Heart left ventricle (tissue), 16 donors: ENCODE measurements at regions not wholly inside any gene's neighbourhood (a gene's known extent, or its start where the extent isn't known, plus 50 kb on each side); places are given as distances from the start of the nearest gene placed in this dataset.

Experiments used
- ATAC-seq, 4 donors: fragments of 200-7000 bp; cut with Tn5 transposase; one replicate each; pipeline ENCODE4 v1.9.1; 2020 to 2022; ENCODE audit warnings: moderate library complexity in 4 of 4, mild to moderate bottlenecking in 3 of 4, moderate number of reproducible peaks in 1 of 4
- DNase-seq, 5 donors: peaks; one replicate each; pipeline ENCODE4 v3.0.0-alpha.2; 2020
- H3K27ac ChIP-seq, 12 donors: fragments of 200-600 bp; sonication (generic) in 4 of 12; one replicate each; pipeline versions ENCODE4 v1.5.0 to v1.8.0; 2016 to 2022; ENCODE audit warnings: mild to moderate bottlenecking in 2 of 12
- H3K27me3 ChIP-seq, 9 donors: fragments of 200-600 bp; sonication (generic) in 2 of 9; one replicate each; pipeline versions ENCODE4 v1.5.1 to v1.8.0; 2016 to 2022; ENCODE audit warnings: mild to moderate bottlenecking in 3 of 9
- H3K36me3 ChIP-seq, 9 donors: fragments of 200-600 bp; sonication (generic) in 2 of 9; one replicate each; pipeline versions ENCODE4 v1.5.0 to v1.8.0; 2018 to 2022; ENCODE audit warnings: mild to moderate bottlenecking in 2 of 9
- H3K4me1 ChIP-seq, 12 donors: fragments of 200-600 bp; sonication (generic) in 4 of 12; one replicate each; pipeline versions ENCODE4 v1.5.0 to v1.8.0; 2016 to 2022; ENCODE audit warnings: mild to moderate bottlenecking in 3 of 12
- H3K4me3 ChIP-seq, 12 donors: fragments of 200-600 bp; sonication (generic) in 4 of 12; one replicate each; pipeline versions ENCODE4 v1.5.0 to v1.8.0; 2017 to 2022; ENCODE audit warnings: mild to moderate bottlenecking in 9 of 12, moderate library complexity in 4 of 12
- H3K9me3 ChIP-seq, 12 donors: fragments of 200-600 bp; sonication (generic) in 4 of 12; one replicate each; pipeline versions ENCODE4 v1.5.0 to v1.8.0; 2016 to 2022; ENCODE audit warnings: mild to moderate bottlenecking in 1 of 12
- CTCF ChIP-seq, 12 donors: fragments of 200-600 bp; sonication (generic) in 4 of 12; IDR thresholded peaks; one replicate each; pipeline versions ENCODE4 v1.5.0 to v1.8.0; 2018 to 2022; ENCODE audit warnings: antibody characterized with exemption in 12 of 12, mild to moderate bottlenecking in 5 of 12
- POLR2A ChIP-seq, 2 donors: fragments of 450-650 bp; IDR thresholded peaks; one replicate each; pipeline ENCODE4 v1.6.1; 2017; ENCODE audit warnings: antibody characterized with exemption in 2 of 2, mild to moderate bottlenecking in 2 of 2, moderate library complexity in 2 of 2
- WGBS, 4 donors: extraction: QIAGEN DNeasy Blood & Tissue Kit in 2 of 4; methylation state at CpG; one replicate each; pipeline versions ENCODE4 v1.1.5 to v1.1.7; 2013 to 2018; 5-methylcytosine and 5-hydroxymethylcytosine counted together
- intact Hi-C, 10 donors: fragments of 100-400 bp; cut with DNase I; formaldehyde crosslinking; loops; one replicate each; pipeline versions ENCODE4 v1.11.1 to v1.14.2; 2022
- donor health status: ischemic (EF 13 %, LVEDD 7.1; RV severe dilation, severe dysfunction).
- donor health status: healthy with polysubstance abuse.
- donor health status: DM: no; HTN: yes; CAD: no.
- donor health status: DM: no; HTN: no; CAD: no.
- donor health status: ischemic (EF 25% LVEDD 6.9; RV normal size, moderate dysfunction).
- donor health status: ischemic (EF 25% LVEDD 5.7; RV mildly dilated, moderate dysfunction).
- donor health status: healthy.
- donor health status: DM: yes; HTN: yes; CAD: no.
- donor health status: ischemic (EF 35%, LVEDD 5.7; RV mildly dilated, moderate dysfunction).
- donor health status: nonischemic (EF 11% LVEDD 7.7; RV severe dilation, severe dysfunction).
- donor health status: DM: yes; HTN: yes; CAD: no.
- donor health status: PGD.
- donor health status: ischemic (EF 29% LVEDD 5.4; RV normal size, mild dysfunction).
- donor health status: nonischemic (EF 23%, LVEDD 6.1; RV moderate dilation, normal function).

GRCh38 chr1:56403321-56403720 lies 176.0 kb downstream of the PLPP3 start:
- intact Hi-C loops: loop anchor here in 1 of 10 donors (10.0 kb wide), 1 partner anchor 1029 kb away; no protein-coding TSS in a partner anchor
- WGBS, 4 donors: 90 to 99% (median 94%) methylated on average over 4 of the region's 4 CpGs
- Histone ChIP-seq H3K36me3 (no peaks in the 10 kb centered on the region), H3K4me3 (no peak overlapping the region), H3K27ac (no peak overlapping the region), H3K4me1 (peaks cover 0 to 15% (median 5%) of the 10 kb centered on the region in 12 donors), H3K27me3 (no peaks in the 10 kb centered on the region), H3K9me3 (peaks cover 0 to 6% (median 0%) of the 10 kb centered on the region in 12 donors)
- no peak for ATAC-seq
- no peak for DNase-seq
- TF ChIP-seq POLR2A (IDR thresholded peaks at IDR 0.05): no peak
- no peak for TF ChIP-seq CTCF (IDR thresholded peaks at IDR 0.05)

- H3K27ac ChIP-seq: no peak overlapping the region
- intact Hi-C loops: loop anchor here in 1 of 10 donors (10.0 kb wide), 1 partner anchor 1026 kb away; no protein-coding TSS in a partner anchor
- WGBS, 4 donors: 89 to 98% (median 96%) methylated on average over 1 of the region's 1 CpG
- no peaks in the 10 kb centered on the region for H3K36me3 ChIP-seq
- ATAC-seq: no peak
- no peak for DNase-seq
- H3K4me3 ChIP-seq: no peak overlapping the region
- peaks cover 0 to 6% (median 0%) of the 10 kb centered on the region in 12 donors for H3K9me3 ChIP-seq
- TF ChIP-seq POLR2A (IDR thresholded peaks at IDR 0.05): no peak
- no peak for TF ChIP-seq CTCF (IDR thresholded peaks at IDR 0.05)
- peaks cover 0 to 28% (median 14%) of the 10 kb centered on the region in 12 donors for H3K4me1 ChIP-seq
- H3K27me3 ChIP-seq: no peaks in the 10 kb centered on the region
Observed at GRCh38 chr1:56401191-56401590, 178.2 kb downstream of the PLPP3 start.

GRCh38 chr1:56400526-56400925 lies 178.8 kb downstream of the PLPP3 start:
- no peak for TF ChIP-seq POLR2A (IDR thresholded peaks at IDR 0.05)
- TF ChIP-seq CTCF (IDR thresholded peaks at IDR 0.05): no peak
- intact Hi-C loops: loop anchor here in 1 of 10 donors (10.0 kb wide), 1 partner anchor 1026 kb away; no protein-coding TSS in a partner anchor
- DNase-seq: no peak

GRCh38 chr1:56399795-56400194 lies 179.6 kb downstream of the PLPP3 start:
- Histone ChIP-seq H3K9me3 (peaks cover 0 to 6% (median 0%) of the 10 kb centered on the region in 12 donors), H3K4me1 (peaks cover 0 to 24% (median 10%) of the 10 kb centered on the region in 12 donors), H3K27me3 (no peaks in the 10 kb centered on the region), H3K4me3 (no peak overlapping the region), H3K36me3 (no peaks in the 10 kb centered on the region), H3K27ac (no peak overlapping the region)
- ATAC-seq (no peak), DNase-seq (no peak)
- intact Hi-C loops: loop anchor here in 2 of 10 donors (10.0 kb wide), 2 partner anchors 205 to 1025 kb away; no protein-coding TSS in a partner anchor
- TF ChIP-seq CTCF (IDR thresholded peaks at IDR 0.05) (no peak), POLR2A (IDR thresholded peaks at IDR 0.05) (no peak)
- 66 to 78% (median 77%) methylated on average over 3 of the region's 3 CpGs for WGBS, 4 donors

More at GRCh38 chr1:56400526-56400925, 178.8 kb downstream of the PLPP3 start:
- ATAC-seq: no peak
- Histone ChIP-seq H3K27ac (no peak overlapping the region), H3K9me3 (peaks cover 0 to 6% (median 0%) of the 10 kb centered on the region in 12 donors), H3K36me3 (no peaks in the 10 kb centered on the region), H3K27me3 (no peaks in the 10 kb centered on the region), H3K4me1 (peaks cover 0 to 31% (median 14%) of the 10 kb centered on the region in 12 donors), H3K4me3 (no peak overlapping the region)
